ENCODE measurements at regions not wholly inside any gene's neighbourhood (a gene's known extent, or its start where the extent isn't known, plus 50 kb on each side); places are given as distances from the start of the nearest gene placed in this dataset.
"Not testable (repeated sequence)": the region's sequence is repeated elsewhere in the genome, so short reads cannot be mapped to it uniquely, and the experiment has no call there.

- no peak overlapping the region for H3K4me3 ChIP-seq (ENCODE audit: low read depth, low read length)
- no peak for DNase-seq (ENCODE audit: low read depth)
- TF ChIP-seq CTCF (IDR thresholded peaks at IDR 0.05; ENCODE audit: insufficient read depth, low read depth, low read length) = no peak
Observed at GRCh38 chr7:51428217-51428887, 111.7 kb upstream of the COBL start.

GRCh38 chr7:51426163-51426562 lies 109.6 kb upstream of the COBL start:
- DNase-seq (ENCODE audit: low read depth) = no peak
- no peak for TF ChIP-seq CTCF (IDR thresholded peaks at IDR 0.05; ENCODE audit: insufficient read depth, low read depth, low read length)
- H3K4me3 ChIP-seq (ENCODE audit: low read depth, low read length) = no peak overlapping the region

GRCh38 chr7:51409934-51410333 lies 93.3 kb upstream of the COBL start:
- DNase-seq (ENCODE audit: low read depth); H3K4me3 ChIP-seq (ENCODE audit: low read depth, low read length): not testable (repeated sequence)

GRCh38 chr7:51397608-51398007 lies 81.0 kb upstream of the COBL start:
- not testable (repeated sequence) for H3K4me3 ChIP-seq (ENCODE audit: low read depth, low read length); DNase-seq (ENCODE audit: low read depth)

- DNase-seq (ENCODE audit: low read depth); H3K4me3 ChIP-seq (ENCODE audit: low read depth, low read length): not testable (repeated sequence)
Observed at GRCh38 chr7:51393003-51393402, 76.4 kb upstream of the COBL start.

GRCh38 chr7:51389952-51390351 lies 73.3 kb upstream of the COBL start:
- not testable (repeated sequence) for DNase-seq (ENCODE audit: low read depth); H3K4me3 ChIP-seq (ENCODE audit: low read depth, low read length)

GRCh38 chr7:51389216-51389812 lies 72.7 kb upstream of the COBL start:
- not testable (repeated sequence) for DNase-seq (ENCODE audit: low read depth); H3K4me3 ChIP-seq (ENCODE audit: low read depth, low read length)

GRCh38 chr7:51388241-51388640 lies 71.6 kb upstream of the COBL start:
- DNase-seq (ENCODE audit: low read depth); H3K4me3 ChIP-seq (ENCODE audit: low read depth, low read length): not testable (repeated sequence)

- H3K4me3 ChIP-seq (ENCODE audit: low read depth, low read length); DNase-seq (ENCODE audit: low read depth): not testable (repeated sequence)
Observed at GRCh38 chr7:51386806-51387568, 70.4 kb upstream of the COBL start.

GRCh38 chr7:51386184-51386583 lies 69.6 kb upstream of the COBL start:
- DNase-seq (ENCODE audit: low read depth); H3K4me3 ChIP-seq (ENCODE audit: low read depth, low read length): not testable (repeated sequence)

- not testable (repeated sequence) for DNase-seq (ENCODE audit: low read depth); H3K4me3 ChIP-seq (ENCODE audit: low read depth, low read length)
Observed at GRCh38 chr7:51382243-51382642, 65.6 kb upstream of the COBL start.

Data from fibroblast of villous mesenchyme (primary cell).